HG02870 (cell line): ENCODE measurements at regions not wholly inside any gene's neighbourhood (a gene's known extent, or its start where the extent isn't known, plus 50 kb on each side); places are given as distances from the start of the nearest gene placed in this dataset.

Experiments used
- ATAC-seq: cut with Tn5 transposase; IDR thresholded peaks from one replicate; pipeline ENCODE4 v1.9.1; 2021; ENCODE audit warnings: mild to moderate bottlenecking, moderate library complexity; ENCODE audit not compliant: unreplicated experiment

DNA sequence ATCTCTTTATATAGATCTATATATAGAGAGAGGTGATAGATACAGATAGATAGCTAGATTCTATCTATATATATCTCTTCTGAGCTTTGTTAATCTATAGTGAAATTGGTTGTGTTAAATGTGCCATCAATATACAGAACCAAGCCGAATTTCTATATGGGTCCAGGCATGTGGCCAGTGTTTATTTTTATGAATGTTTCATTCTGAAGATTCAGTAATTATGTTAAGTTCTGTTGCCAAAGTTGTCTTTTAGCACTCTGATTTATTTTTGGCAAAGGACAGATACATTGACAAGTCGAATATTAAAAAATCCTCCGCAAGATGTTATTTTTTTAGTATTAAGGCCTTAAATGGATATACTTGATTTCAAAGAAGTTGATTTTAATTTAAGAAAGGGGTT, 190.4 kb upstream of the HTR2A start:
- no peak for ATAC-seq

GRCh38 chr13:47085346-47085745, 188.5 kb upstream of the HTR2A start:
- ATAC-seq, result no peak

GRCh38 chr13:47081850-47082249, 185.0 kb upstream of the HTR2A start:
- no peak for ATAC-seq

DNA sequence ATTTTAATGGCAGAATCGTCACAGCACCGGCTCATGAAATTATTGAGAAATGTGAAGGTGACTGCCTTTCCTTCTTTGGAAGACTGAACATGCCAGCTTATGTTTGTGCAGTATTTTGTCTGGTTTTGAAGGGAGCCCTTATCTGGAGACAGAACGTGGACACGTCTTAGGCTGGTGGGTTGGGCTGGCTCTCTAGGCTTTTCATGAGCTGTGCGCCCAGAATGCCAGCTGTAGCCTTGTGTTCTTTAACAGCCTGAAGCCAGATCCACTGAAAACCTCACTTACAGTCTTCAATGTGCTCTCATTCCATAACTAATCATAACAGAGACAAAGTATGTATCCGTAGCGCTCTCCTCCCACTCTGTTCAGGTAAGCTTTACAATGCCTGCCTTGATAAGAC, 184.4 kb upstream of the HTR2A start:
- ATAC-seq, result no peak

- ATAC-seq, result no peak
Observed at GRCh38 chr13:47080621-47081020, 183.8 kb upstream of the HTR2A start.

GRCh38 chr13:47076500-47076899, 179.6 kb upstream of the HTR2A start:
- no peak for ATAC-seq

- ATAC-seq, result no peak
Observed at GRCh38 chr13:47069133-47069532, 172.3 kb upstream of the HTR2A start.

DNA sequence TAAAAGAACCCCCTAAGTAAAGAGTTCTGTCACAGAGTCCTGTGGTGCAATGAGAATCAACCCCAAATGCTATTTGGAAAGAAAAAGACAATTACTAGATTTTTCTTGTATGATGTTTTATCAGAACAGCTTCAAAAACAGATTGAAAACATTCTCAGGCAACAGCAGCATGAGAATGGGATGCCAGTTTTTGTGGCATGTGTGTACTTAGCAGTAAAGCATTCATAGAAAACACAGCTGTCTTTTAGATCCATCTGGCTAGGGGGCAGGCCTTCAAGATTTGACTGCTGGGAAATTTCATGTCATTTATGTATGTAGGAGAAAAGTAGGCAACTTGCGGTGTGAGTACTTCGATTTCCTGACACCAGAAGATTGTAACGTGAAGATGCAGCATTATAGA, 170.5 kb upstream of the HTR2A start:
- ATAC-seq, result no peak

- no peak for ATAC-seq
Observed at GRCh38 chr13:47066226-47066625, 169.4 kb upstream of the HTR2A start.

GRCh38 chr13:47064381-47064780, 167.5 kb upstream of the HTR2A start:
- no peak for ATAC-seq

DNA sequence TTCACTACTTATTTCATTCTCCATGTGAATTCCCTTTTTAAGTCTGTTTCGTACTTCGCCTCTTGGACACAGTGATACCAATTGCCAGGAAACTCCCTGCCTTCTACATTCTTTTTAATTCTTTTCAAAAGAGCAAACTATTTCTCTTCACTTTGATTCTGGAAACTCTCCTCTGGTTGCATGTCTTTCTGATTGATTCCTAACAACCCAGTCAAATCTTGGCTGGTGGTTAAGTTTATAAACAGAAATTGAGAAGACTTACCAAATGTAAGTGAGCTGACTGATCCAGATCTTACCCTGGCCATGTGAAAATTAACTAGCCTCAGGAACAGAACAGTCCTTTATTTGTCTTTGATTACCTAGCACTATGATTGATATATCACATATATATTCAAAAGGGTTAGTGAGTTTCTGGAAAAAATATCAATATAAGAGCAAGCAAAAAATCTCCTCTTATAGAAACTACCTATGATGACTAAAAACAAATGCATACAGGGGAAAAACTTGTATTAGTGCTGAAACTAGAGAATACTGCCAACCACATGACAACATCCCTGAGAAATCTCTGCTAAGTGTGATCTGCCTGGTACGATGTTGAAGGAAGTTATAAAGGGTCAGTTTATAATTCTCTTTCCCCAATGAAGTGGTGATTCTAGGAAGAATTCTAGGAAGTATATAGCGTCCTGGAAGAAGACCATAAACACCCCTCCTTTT, 152.6 kb upstream of the HTR2A start:
- no peak for ATAC-seq

DNA sequence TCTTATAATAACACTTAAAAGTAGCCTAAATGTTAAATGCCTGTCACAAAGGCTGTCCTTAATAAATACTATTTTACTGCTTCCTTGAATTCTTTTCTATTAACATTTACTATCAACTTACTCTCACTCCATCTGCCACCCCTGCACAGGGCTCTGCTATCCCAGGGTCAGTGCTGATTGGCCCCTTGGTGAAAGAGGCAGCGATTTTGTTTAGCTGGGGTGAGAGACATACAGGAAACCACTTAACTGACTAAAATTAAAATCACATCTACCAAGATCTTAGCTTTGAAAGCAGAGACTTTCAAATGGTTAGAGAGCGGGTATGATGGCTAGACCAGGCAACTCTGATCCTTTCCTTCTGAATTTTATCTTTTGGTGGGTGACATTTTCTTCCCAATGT, 149.9 kb upstream of the HTR2A start:
- ATAC-seq, result peak; percentile 64

DNA sequence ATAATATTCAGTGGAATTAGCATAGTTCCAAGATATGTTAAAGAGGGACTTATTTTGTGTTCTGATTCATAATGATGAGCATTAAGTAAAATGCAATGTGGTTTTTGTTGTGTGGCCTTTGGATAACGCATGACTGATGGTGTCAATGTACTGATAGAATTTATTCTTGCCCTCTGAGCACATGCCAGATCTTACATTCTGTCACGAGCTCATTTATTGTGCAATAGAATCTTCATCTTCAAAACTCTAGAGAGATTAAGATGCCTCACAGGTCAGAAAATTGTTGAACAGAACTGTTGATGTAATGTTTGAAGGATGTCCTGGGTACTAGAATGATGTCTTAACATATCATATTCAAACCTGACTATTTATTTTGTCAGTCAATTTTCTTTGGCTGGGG, 148.0 kb upstream of the HTR2A start:
- no peak for ATAC-seq

DNA sequence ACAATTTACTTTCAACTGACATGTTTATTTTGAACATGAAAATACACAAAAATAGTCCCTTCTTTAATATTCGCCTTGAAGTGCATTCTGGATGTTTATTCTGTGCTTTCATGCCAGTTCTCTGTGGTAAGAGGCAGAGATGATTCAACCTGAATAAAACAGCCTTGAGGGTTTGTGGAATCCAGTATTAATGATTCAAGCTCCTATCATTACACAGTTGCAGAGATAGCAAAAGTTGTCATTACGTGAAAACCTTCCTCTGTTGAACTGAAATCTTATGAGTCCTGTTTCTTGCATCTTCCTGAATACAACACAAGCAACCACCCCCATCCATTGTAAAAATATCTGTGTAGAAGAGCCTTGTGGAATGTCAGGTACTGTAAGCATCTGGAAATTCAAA, 142.3 kb upstream of the HTR2A start:
- no peak for ATAC-seq

DNA sequence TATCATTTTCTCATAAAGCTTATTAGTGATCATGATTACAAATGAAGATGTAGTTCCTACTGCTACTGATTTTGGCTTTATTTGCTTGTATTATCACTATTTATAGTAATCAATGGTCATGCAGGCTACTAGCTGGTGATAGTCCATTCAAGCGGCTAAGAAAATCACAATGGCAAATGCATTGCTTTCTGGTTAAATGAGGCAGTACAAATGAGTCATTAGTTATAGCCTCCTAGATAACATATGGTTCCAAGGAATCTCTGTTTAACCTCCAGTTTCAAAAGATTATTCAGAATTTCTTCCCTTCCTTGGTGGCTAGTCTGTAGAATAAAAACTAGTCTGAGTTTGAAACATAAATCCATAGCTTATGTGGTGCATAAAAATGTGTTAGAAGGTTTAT, 141.3 kb upstream of the HTR2A start:
- no peak for ATAC-seq

DNA sequence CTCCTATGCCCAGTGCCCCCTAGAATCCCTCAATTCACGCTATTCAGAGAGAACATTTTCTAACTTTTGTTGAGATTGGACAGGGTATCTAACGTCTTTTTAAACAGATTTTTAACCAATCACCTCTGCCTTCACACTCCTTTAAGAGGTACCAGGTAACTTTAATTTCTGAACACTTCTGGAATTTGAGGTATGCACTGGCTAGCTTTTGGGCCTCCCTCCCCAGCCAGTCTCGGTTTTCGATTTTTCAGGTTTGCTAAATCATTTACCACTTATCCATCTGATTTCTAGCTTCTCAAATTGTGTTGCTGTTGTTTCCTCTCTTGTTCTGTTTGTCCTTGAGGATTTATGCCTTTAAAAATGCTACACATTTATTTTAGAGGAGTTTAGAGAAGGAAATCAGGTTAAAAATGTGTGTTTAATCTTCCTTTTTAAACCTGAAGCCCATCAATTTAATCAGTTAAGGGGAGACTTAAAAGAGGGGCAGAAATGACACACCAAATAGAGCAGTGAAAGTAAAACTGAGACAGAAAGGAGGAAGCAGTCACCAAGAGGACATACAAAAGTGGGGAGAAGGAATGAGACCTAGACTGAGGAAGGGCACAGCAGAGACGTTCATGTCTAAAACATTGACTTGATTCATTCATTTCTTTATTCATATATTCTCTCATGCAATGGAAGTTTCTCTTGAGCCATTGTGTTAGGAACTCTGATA, 139.6 kb upstream of the HTR2A start:
- ATAC-seq, result peak; percentile 100

DNA sequence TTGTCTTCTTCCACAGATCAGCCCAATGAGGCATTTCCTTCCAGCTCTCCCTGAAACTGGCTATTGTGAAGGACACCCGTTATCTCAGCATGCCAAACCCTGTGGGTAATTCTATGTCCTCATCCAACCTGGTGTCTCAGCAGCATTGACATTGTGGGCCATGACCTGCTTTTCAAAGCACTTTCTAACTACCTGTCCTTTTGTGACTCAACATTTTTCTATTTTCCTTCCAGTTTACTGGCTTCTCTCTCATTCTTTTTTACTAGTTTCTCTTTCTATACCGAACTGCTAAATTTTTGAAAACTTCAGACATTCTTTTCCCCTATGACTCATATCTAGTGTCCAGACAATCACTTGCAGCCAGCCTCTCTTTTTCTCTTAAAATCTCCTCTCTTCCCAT, 136.4 kb upstream of the HTR2A start:
- no peak for ATAC-seq

DNA sequence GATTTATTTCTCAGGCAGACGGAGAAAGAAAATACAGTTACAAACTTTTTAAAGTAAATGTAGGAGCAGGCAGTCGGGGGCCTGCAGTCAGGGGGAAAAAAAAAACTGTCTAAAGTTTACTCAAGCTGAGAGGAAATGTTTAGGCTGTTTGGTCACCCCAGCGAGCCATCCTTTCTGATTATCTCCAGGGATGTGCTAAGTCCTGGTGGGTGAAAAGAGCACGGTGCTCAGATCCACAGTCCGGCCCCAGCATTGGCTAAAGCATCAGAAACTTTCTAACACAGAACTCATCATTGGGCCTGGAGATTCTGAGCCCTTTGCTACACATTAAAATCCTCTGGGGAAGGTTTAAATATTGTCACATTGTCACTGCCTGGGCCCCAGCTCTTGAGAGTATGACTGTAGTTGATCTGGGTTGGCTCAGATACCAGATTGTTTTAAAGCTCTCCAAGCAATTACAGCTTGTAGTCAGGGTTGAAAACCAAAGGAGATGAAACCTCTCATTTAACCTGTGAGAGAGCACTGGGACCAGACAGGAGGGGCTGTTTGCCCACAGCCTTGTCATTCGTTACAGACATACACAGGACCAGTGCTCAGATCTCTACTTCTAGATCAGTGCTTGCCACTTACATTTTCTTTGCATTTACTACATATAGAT, 131.1 kb upstream of the HTR2A start:
- no peak for ATAC-seq

GRCh38 chr13:47025791-47026447, 129.1 kb upstream of the HTR2A start:
- no peak for ATAC-seq

- no peak for ATAC-seq
Observed at GRCh38 chr13:47019977-47020376, 123.1 kb upstream of the HTR2A start.

DNA sequence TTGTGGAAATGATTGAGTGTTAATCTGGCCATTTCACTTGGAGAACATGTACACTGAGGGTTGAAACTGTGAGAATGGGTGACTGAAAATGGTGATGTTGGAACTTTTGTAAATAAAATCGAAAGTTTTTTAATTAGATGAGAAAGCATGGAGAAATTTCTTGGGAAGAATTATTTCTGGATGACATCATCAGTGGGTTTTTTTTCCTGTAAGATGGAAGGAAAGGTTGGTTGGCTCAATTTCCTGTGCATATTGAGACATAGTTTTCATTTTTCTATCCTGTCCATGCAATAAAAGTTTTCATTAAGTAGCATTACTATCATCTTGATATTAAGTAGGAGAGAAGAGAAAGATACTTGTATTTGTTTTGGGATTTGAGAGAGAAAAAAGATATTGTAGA, 120.6 kb upstream of the HTR2A start:
- ATAC-seq, result no peak

DNA sequence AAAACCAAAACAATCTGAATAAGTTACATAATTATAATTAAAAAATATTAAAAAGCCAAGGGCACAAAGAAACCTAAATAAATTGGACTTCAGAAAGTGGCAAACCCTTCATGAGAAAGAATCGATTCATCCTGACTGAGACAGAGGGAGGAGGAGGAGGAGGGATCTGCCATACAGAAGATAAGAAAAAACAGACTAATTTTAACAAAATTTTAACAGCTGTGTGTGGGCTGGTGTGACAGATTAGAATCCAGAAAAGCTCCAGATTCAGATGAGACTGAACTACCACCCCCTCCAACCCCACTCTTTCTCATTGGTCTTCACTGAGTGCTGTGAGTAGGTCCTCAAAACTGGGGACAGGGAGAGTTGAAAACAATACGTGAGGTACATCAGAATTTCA, 111.5 kb upstream of the HTR2A start:
- no peak for ATAC-seq
